ENCODE measurements at regions not wholly inside any gene's neighbourhood (a gene's known extent, or its start where the extent isn't known, plus 50 kb on each side); places are given as distances from the start of the nearest gene placed in this dataset.

GRCh38 chr7:113717739-113718138 is 201.1 kb downstream of the PPP1R3A start:
- POLR2A ChIA-PET: no interaction called here
- H3K27me3 Mint-ChIP-seq (ENCODE audit: low read depth): no peaks in the 10 kb centered on the region; the same call in 1 of the 2 replicates
- no peak overlapping the region for H3K27ac Mint-ChIP-seq
- H3K36me3 Mint-ChIP-seq: no peaks in the 10 kb centered on the region
- no peaks in the 10 kb centered on the region for H3K4me1 Mint-ChIP-seq
- TF ChIP-seq ZNF671 (CRISPR knock-in tag; IDR thresholded peaks at IDR 0.05) (no peak), OVOL2 (CRISPR knock-in tag; IDR thresholded peaks at IDR 0.05; ENCODE audit: borderline replicate concordance) (no peak), NFYB (CRISPR knock-in tag; conservative IDR thresholded peaks at IDR 0.05; ENCODE audit: low read depth) (no peak), PRRX2 (CRISPR knock-in tag; IDR thresholded peaks at IDR 0.05) (no peak)
- DNase-seq (ENCODE audit: low spot score) (no peak), ATAC-seq (no peak)
- CTCF ChIA-PET: no interaction called here
- H3K4me3 Mint-ChIP-seq: no peak overlapping the region
- H3K9me3 Mint-ChIP-seq: no peaks in the 10 kb centered on the region

GRCh38 chr7:113715981-113716856 is 202.6 kb downstream of the PPP1R3A start:
- CTCF ChIA-PET: no interaction called here
- H3K9me3 Mint-ChIP-seq: no peaks in the 10 kb centered on the region
- no peaks in the 10 kb centered on the region for H3K36me3 Mint-ChIP-seq
- no peak overlapping the region for H3K4me3 Mint-ChIP-seq
- H3K4me1 Mint-ChIP-seq: no peaks in the 10 kb centered on the region
- no peak for ATAC-seq
- TF ChIP-seq USF1 (CRISPR knock-in tag; IDR thresholded peaks at IDR 0.05): no peak
- TF ChIP-seq JAZF1 (CRISPR knock-in tag; IDR thresholded peaks at IDR 0.05): no peak
- no peak for TF ChIP-seq CBFB (CRISPR knock-in tag; IDR thresholded peaks at IDR 0.05; ENCODE audit: low read depth)
- no peak for TF ChIP-seq MAX (CRISPR knock-in tag; IDR thresholded peaks at IDR 0.05)
- TF ChIP-seq AR (CRISPR knock-in tag; IDR thresholded peaks at IDR 0.05): no peak
- no peak for TF ChIP-seq MYBL2 (CRISPR knock-in tag; IDR thresholded peaks at IDR 0.05)
- TF ChIP-seq ZNF671 (CRISPR knock-in tag; IDR thresholded peaks at IDR 0.05): no peak
- TF ChIP-seq SP1 (CRISPR knock-in tag; conservative IDR thresholded peaks at IDR 0.05): no peak
- no peak for TF ChIP-seq CREB1 (CRISPR knock-in tag; IDR thresholded peaks at IDR 0.05)
- TF ChIP-seq FOXP4 (CRISPR knock-in tag; IDR thresholded peaks at IDR 0.05): no peak
- TF ChIP-seq ZNF416 (CRISPR knock-in tag; IDR thresholded peaks at IDR 0.05): no peak
- DNase-seq (ENCODE audit: low spot score): no peak
- POLR2A ChIA-PET: no interaction called here
- H3K27ac Mint-ChIP-seq: no peak overlapping the region
- no peaks in the 10 kb centered on the region for H3K27me3 Mint-ChIP-seq (ENCODE audit: low read depth)

- DNase-seq (ENCODE audit: low spot score) (no peak), ATAC-seq (no peak)
- Mint-ChIP-seq H3K4me3 (no peak overlapping the region), H3K4me1 (no peaks in the 10 kb centered on the region), H3K36me3 (no peaks in the 10 kb centered on the region), H3K9me3 (no peaks in the 10 kb centered on the region), H3K27ac (no peak overlapping the region), H3K27me3 (ENCODE audit: low read depth) (no peaks in the 10 kb centered on the region)
- CTCF ChIA-PET: no interaction called here
- POLR2A ChIA-PET: no interaction called here
- no peak for TF ChIP-seq CREB1 (CRISPR knock-in tag; IDR thresholded peaks at IDR 0.05)
- no peak for TF ChIP-seq ZSCAN18 (CRISPR knock-in tag; IDR thresholded peaks at IDR 0.05)
- no peak for TF ChIP-seq ATF3 (CRISPR knock-in tag; conservative IDR thresholded peaks at IDR 0.05)
- TF ChIP-seq OVOL2 (CRISPR knock-in tag; IDR thresholded peaks at IDR 0.05; ENCODE audit: borderline replicate concordance): no peak
- no peak for TF ChIP-seq AFF4 (CRISPR knock-in tag; IDR thresholded peaks at IDR 0.05; ENCODE audit: borderline replicate concordance)
- no peak for TF ChIP-seq JUN (CRISPR knock-in tag; IDR thresholded peaks at IDR 0.05)
- TF ChIP-seq IRF2 (CRISPR knock-in tag; IDR thresholded peaks at IDR 0.05; ENCODE audit: borderline replicate concordance, low read depth): no peak
These were observed 203.5 kb downstream of the PPP1R3A start for GRCh38 chr7:113715262-113715661.

Data from WTC11 (cell line).